ENCODE measurements at regions not wholly inside any gene's neighbourhood (a gene's known extent, or its start where the extent isn't known, plus 50 kb on each side); places are given as distances from the start of the nearest gene placed in this dataset.

DNA sequence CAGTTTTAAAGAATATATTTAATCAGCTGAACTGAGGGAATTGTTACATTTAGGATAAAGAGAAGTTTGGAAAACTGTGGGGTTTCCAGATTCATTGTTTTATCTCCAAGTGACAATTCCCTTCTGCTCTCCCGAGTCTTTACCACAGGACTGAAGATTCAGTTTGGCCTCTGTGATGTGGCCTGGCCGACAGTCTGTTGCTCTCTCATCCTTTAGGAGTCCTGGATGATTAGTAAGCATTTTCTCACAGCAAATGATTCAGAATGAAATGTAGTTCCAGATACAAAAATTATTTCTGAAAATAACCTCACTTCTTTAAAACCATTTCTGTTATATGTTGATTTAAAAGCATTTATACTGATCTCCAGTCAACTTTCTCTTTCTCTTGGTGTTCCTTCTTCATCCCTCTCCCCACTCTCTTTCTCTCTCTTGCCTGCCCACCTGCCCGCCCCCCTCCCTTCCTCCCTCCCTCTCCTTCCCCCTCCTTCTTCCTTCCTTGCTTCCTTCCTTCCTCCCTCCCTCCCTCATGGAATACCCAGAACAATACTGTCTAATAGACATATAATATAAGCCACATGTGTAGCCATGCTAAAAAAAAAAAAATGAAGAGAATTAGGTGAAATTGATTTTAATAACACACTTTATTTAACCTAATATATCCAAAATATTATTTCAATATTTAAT, 254.9 kb downstream of the PRL start:
- Histone ChIP-seq H3F3A (ENCODE audit: insufficient read depth, low read length) (no peaks in the 10 kb centered on the region), H3K27ac (ENCODE audit: low read depth, low read length, poor library complexity, severe bottlenecking) (no peak overlapping the region), H4K20me1 (ENCODE audit: insufficient read depth, low read length) (no peaks in the 10 kb centered on the region), H3K4me3 (ENCODE audit: low read depth, low read length, poor library complexity, severe bottlenecking) (no peak overlapping the region), H3K4me1 (ENCODE audit: insufficient read depth, low read length, severe bottlenecking) (peaks cover 42% of the 10 kb centered on the region), H3K79me2 (ENCODE audit: insufficient read depth, low read length) (no peaks in the 10 kb centered on the region), H3K9me3 (ENCODE audit: low read length) (no peaks in the 10 kb centered on the region), H3K36me3 (ENCODE audit: insufficient read depth, low read length) (no peaks in the 10 kb centered on the region), H3K27me3 (ENCODE audit: insufficient read depth, low read length) (no peaks in the 10 kb centered on the region), H2AFZ (ENCODE audit: low read length) (no peak overlapping the region), H3K9me2 (ENCODE audit: low read depth, low read length) (no peaks in the 10 kb centered on the region), H3K9ac (ENCODE audit: low read length) (no peak overlapping the region), H3K4me2 (ENCODE audit: low read length) (no peak overlapping the region)
- no peak for TF ChIP-seq EZH2 (IDR thresholded peaks at IDR 0.05; ENCODE audit: borderline replicate concordance, low read length)
- TF ChIP-seq, protein P1, sequence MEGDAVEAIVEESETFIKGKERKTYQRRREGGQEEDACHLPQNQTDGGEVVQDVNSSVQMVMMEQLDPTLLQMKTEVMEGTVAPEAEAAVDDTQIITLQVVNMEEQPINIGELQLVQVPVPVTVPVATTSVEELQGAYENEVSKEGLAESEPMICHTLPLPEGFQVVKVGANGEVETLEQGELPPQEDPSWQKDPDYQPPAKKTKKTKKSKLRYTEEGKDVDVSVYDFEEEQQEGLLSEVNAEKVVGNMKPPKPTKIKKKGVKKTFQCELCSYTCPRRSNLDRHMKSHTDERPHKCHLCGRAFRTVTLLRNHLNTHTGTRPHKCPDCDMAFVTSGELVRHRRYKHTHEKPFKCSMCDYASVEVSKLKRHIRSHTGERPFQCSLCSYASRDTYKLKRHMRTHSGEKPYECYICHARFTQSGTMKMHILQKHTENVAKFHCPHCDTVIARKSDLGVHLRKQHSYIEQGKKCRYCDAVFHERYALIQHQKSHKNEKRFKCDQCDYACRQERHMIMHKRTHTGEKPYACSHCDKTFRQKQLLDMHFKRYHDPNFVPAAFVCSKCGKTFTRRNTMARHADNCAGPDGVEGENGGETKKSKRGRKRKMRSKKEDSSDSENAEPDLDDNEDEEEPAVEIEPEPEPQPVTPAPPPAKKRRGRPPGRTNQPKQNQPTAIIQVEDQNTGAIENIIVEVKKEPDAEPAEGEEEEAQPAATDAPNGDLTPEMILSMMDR (IDR thresholded peaks at IDR 0.05; ENCODE audit: low read length), result no peak

DNA sequence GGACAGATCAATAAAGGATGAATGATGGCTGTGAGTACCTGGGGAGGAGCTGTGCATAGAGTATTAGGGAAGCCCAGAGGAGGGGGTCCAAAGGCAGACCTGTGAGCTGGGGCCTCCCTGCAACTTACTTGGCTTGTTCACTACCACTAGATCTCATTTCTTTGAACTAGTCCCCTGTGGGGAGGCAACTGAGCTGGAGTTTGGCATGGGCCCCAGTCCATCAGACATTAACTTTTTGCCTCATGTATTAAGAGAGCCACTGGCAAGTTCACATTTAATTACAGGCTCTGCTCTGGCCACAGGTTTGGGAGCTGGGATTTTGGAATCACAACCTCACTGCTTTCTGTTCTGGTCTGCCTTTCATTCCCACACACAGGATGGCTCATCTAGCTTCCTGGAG, 254.1 kb downstream of the PRL start:
- Histone ChIP-seq H3K27ac (ENCODE audit: low read depth, low read length, poor library complexity, severe bottlenecking) (peak overlapping the region; percentile 7), H3K9me2 (ENCODE audit: low read depth, low read length) (no peaks in the 10 kb centered on the region), H3K9ac (ENCODE audit: low read length) (no peak overlapping the region), H3K4me2 (ENCODE audit: low read length) (no peak overlapping the region), H4K20me1 (ENCODE audit: insufficient read depth, low read length) (no peaks in the 10 kb centered on the region), H3F3A (ENCODE audit: insufficient read depth, low read length) (no peaks in the 10 kb centered on the region), H3K9me3 (ENCODE audit: low read length) (no peaks in the 10 kb centered on the region), H3K4me1 (ENCODE audit: insufficient read depth, low read length, severe bottlenecking) (peaks cover 35% of the 10 kb centered on the region), H3K27me3 (ENCODE audit: insufficient read depth, low read length) (no peaks in the 10 kb centered on the region), H3K36me3 (ENCODE audit: insufficient read depth, low read length) (no peaks in the 10 kb centered on the region), H2AFZ (ENCODE audit: low read length) (no peak overlapping the region), H3K79me2 (ENCODE audit: insufficient read depth, low read length) (no peaks in the 10 kb centered on the region), H3K4me3 (ENCODE audit: low read depth, low read length, poor library complexity, severe bottlenecking) (no peak overlapping the region)
- no peak for TF ChIP-seq EZH2 (IDR thresholded peaks at IDR 0.05; ENCODE audit: borderline replicate concordance, low read length)
- TF ChIP-seq, protein P1 (IDR thresholded peaks at IDR 0.05; ENCODE audit: low read length), result no peak

DNA sequence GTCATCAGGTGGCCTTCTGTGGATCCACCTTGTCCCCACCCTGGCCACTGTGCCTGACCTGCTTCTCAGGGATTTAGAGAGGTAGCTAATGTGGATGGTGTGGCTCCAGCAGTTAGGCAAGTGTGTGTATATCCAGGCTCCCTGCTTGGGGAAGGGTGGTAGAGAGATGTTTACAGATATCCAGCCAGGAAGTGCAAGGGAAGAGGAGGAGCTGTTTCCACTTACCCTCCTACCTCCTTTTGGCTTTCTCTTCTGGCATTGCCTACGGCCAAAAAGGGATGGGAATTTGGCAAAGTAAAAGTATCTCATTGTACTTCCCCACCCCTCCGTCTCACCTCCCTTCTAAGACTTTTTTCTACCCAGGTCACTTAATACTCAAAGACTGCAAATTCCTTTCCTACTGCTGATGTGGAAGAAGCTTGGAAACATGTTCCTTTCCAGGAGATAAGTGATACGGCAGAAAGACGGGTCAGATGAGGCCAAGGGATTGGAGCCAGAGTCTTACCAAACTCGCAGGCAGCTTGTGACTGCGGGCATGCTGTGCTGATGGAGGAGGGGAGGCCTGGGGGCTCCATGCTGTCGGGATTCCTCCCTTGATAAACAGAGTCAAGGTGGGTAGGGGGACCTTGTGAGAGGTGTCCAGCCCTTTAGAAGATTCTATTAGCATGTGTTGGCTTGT, 253.4 kb downstream of the PRL start:
- no peaks in the 10 kb centered on the region for H3K79me2 ChIP-seq (ENCODE audit: insufficient read depth, low read length)
- H3K9me2 ChIP-seq (ENCODE audit: low read depth, low read length), result no peaks in the 10 kb centered on the region
- H3F3A ChIP-seq (ENCODE audit: insufficient read depth, low read length), result no peaks in the 10 kb centered on the region
- peak overlapping the region; percentile 51 for H3K9ac ChIP-seq (ENCODE audit: low read length)
- no peaks in the 10 kb centered on the region for H3K9me3 ChIP-seq (ENCODE audit: low read length)
- H3K27ac ChIP-seq (ENCODE audit: low read depth, low read length, poor library complexity, severe bottlenecking), result peak overlapping the region; percentile 7
- no peak for TF ChIP-seq EZH2 (IDR thresholded peaks at IDR 0.05; ENCODE audit: borderline replicate concordance, low read length)
- TF ChIP-seq, protein P1 (IDR thresholded peaks at IDR 0.05; ENCODE audit: low read length), result no peak
- H3K4me3 ChIP-seq (ENCODE audit: low read depth, low read length, poor library complexity, severe bottlenecking), result peak overlapping the region; percentile 44
- H3K4me2 ChIP-seq (ENCODE audit: low read length), result peak overlapping the region; percentile 57
- no peaks in the 10 kb centered on the region for H3K36me3 ChIP-seq (ENCODE audit: insufficient read depth, low read length)
- H4K20me1 ChIP-seq (ENCODE audit: insufficient read depth, low read length), result no peaks in the 10 kb centered on the region
- H3K4me1 ChIP-seq (ENCODE audit: insufficient read depth, low read length, severe bottlenecking), result peaks cover 29% of the 10 kb centered on the region
- H3K27me3 ChIP-seq (ENCODE audit: insufficient read depth, low read length), result no peaks in the 10 kb centered on the region
- peak overlapping the region; percentile 79 for H2AFZ ChIP-seq (ENCODE audit: low read length)

Data from OCI-LY1 (cell line).